Coronary artery (tissue), 2 donors: ENCODE measurements at regions not wholly inside any gene's neighbourhood (a gene's known extent, or its start where the extent isn't known, plus 50 kb on each side); places are given as distances from the start of the nearest gene placed in this dataset.

Experiments used
- DNase-seq: peaks from one replicate; pipeline ENCODE4 v3.0.0-alpha.2; 2017; ENCODE audit warnings: low spot score
- H3K27ac ChIP-seq, 2 donors: fragments of 200-600 bp; sonication (generic); one replicate each; pipeline ENCODE4 v1.5.1; 2016 to 2019
- H3K4me3 ChIP-seq: fragments of 200-600 bp; sonication (generic); 2 replicates; pipeline ENCODE4 v1.5.1; 2016; ENCODE audit warnings: mild to moderate bottlenecking, moderate library complexity
- TF ChIP-seq, protein P1 (sequence below): fragments of 200-600 bp; sonication (generic); IDR thresholded peaks from one replicate; pipeline ENCODE4 v1.5.1; 2019; ENCODE audit warnings: antibody characterized with exemption

DNA sequence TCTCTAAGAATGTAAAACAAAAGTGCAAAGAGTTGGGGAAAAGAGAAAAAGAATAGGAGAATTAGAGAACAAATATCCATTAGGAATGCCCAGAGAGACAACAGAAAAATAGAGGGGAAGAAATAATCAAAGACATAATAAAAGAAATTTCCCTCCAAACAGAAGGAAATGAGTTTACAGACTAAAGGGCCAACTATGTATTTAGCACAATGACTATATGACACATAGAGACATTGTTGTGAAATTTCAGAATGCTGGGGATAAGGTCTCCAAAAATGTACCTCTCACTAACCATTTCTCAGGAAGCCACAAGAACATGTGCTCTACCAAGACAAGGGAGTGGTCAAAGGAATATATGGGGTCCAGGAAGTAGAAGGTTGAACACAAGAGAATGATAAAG is 121.0 kb upstream of the ACSL4 start:
- TF ChIP-seq, protein P1, sequence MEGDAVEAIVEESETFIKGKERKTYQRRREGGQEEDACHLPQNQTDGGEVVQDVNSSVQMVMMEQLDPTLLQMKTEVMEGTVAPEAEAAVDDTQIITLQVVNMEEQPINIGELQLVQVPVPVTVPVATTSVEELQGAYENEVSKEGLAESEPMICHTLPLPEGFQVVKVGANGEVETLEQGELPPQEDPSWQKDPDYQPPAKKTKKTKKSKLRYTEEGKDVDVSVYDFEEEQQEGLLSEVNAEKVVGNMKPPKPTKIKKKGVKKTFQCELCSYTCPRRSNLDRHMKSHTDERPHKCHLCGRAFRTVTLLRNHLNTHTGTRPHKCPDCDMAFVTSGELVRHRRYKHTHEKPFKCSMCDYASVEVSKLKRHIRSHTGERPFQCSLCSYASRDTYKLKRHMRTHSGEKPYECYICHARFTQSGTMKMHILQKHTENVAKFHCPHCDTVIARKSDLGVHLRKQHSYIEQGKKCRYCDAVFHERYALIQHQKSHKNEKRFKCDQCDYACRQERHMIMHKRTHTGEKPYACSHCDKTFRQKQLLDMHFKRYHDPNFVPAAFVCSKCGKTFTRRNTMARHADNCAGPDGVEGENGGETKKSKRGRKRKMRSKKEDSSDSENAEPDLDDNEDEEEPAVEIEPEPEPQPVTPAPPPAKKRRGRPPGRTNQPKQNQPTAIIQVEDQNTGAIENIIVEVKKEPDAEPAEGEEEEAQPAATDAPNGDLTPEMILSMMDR, result no peak
- DNase-seq, result no peak
- no peak overlapping the region for H3K27ac ChIP-seq
- H3K4me3 ChIP-seq, result no peak overlapping the region

DNA sequence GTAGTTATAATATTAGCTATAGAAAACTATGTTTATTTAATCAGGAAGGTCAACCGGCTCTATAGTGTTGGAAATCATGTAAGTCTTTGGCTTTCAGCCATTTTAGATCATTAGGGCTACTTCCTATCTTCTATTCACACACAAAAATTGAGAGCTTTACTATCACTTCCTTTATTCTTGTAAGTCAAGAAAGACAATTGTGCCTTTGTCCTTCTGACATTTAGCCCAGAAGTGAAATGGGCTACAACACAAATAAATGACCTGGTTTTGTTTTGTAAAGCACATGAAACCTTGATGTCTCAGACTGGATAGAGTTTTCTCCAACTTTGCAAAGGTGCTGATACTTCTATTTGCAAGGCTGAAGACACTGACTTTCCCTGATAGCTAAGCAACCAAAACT is 122.4 kb upstream of the ACSL4 start:
- no peak overlapping the region for H3K27ac ChIP-seq
- TF ChIP-seq, protein P1, result no peak
- DNase-seq, result no peak
- H3K4me3 ChIP-seq, result no peak overlapping the region

DNA sequence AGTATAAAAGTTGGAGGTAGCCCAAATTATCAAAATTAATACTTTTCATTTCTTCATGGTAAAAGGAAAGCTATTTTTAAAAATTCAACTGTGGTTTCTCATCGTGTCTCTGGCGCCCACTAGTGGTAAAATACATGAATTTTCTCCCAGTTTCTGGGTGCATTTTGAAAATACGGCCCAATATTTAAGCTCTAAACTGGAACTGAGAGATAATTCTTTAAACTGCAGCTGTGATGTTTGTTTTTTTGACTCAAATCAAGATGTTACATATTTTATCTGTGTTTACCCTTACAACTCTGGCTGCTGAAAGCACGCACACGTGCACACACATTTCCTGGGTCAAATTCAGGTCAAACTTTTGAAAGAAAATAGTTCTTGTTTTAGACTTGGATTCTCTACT is 123.9 kb upstream of the ACSL4 start:
- no peak for DNase-seq
- no peak overlapping the region for H3K27ac ChIP-seq
- TF ChIP-seq, protein P1, result peak; percentile 76
- no peak overlapping the region for H3K4me3 ChIP-seq

DNA sequence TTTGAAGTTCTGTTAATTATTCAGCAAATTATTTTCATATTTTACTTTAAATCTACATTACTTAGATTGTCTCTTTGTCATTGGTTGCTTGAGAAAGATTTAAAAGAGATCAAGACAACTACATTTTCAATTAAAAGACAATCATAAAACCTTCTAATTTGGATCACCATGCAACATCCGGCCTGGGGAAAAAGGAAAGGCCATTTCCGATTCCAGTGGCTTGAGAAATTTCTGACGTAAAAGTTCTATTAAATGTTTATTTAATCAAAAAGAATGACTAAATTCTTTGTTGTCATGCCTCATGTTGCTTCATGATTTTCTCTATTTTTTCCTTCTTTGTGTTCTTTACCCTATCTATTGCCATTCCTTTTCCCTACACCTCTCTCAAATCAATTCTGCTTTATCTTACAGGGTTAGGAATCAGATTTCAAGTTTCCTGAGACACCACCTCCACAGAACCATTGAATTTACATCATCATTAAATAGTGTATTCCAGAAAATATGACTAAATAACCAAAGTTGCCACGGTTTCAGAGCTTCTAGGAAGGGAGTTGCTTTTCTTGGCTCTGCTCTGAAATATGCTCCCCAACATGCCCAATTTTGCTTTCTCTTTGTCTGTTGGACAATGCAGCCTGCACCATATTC is 124.6 kb upstream of the ACSL4 start:
- H3K27ac ChIP-seq, result no peak overlapping the region

DNA sequence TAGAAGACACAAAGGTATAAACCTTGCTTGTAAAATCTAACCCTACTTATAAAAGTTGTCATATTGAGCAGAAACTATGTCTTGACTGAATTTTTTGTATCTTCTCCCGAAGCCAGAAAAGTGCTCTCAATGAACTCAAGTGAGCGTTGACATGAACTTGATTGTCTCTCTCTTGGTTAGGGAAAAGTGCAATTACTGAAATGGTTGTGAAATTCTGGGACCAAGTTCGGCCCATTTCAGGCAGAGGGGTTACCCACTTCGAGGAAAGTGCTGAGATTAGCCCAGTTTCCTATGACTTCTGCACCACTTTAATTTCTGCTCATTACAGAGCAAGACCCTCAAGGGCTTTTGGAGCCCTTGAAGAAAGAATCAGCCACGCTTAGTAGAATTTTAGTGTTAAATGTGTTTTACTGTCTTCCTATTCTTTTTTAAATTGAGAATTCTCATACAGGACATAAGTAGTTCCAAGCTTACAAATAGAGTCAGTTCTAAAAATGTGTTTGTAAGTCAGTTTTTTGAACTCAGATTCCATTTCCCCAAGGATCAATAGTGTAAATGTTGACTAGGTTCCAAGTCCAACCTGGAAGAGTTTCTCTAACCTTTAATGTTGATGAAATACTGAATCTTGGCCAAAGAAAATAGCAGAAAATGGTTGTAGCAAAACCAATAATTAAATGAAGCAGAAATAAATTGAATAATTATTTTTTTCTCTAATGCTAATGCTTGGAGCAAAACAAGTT is 125.7 kb upstream of the ACSL4 start:
- H3K27ac ChIP-seq, result no peak overlapping the region
- no peak overlapping the region for H3K4me3 ChIP-seq
- TF ChIP-seq, protein P1, result no peak
- no peak for DNase-seq

More for the DNA sequence above, 124.6 kb upstream of the ACSL4 start:
- TF ChIP-seq, protein P1, result no peak
- H3K4me3 ChIP-seq, result no peak overlapping the region
- no peak for DNase-seq

DNA sequence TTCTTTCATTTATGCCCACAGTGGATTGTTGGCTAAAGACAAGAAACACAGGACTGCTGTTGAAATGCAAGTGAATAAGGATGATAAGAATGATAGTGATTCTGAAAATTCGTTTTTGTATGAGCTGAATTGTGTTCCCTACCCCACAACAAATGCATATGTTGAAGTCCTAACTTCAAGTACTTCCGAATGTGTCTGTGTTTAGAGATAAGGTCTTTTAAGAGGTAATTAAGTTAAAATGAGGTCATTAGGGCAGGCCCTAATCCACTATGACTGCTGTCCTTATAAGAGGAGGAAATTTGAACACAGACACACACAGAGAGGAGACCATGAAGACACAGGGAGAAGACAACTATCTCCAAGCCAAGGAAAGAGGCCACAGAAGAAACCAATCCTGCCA is 126.6 kb upstream of the ACSL4 start:
- TF ChIP-seq, protein P1, result no peak
- H3K4me3 ChIP-seq, result no peak overlapping the region
- no peak overlapping the region for H3K27ac ChIP-seq
- no peak for DNase-seq

DNA sequence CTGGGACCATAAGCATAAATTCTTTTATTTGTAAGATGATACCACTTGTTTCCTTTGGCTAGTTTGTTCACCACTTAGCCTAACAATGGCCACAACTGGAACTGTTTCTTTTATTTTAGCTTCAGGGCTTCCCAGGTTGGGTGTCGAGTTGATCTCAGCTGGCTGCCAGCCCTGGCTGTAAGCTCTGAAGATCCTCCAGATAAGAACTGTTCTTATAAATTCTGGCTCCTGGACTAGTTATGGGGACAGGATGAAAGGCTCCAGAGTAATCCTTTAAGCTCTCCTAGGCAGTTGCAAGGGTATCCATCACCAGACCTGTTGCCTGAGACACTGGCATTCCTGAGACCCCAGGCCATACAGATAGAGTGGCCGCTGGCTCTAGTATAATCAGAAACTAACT is 129.4 kb upstream of the ACSL4 start:
- Histone ChIP-seq H3K4me3 (no peak overlapping the region), H3K27ac (no peak overlapping the region)
- TF ChIP-seq, protein P1, result no peak
- DNase-seq, result no peak
